ENCODE measurements at regions not wholly inside any gene's neighbourhood (a gene's known extent, or its start where the extent isn't known, plus 50 kb on each side); places are given as distances from the start of the nearest gene placed in this dataset.
"Not testable (repeated sequence)": the region's sequence is repeated elsewhere in the genome, so short reads cannot be mapped to it uniquely, and the experiment has no call there.

- no peak for DNase-seq
These were observed 530.6 kb upstream of the B3GAT1 start for GRCh38 chr11:134942681-134943080.

GRCh38 chr11:134941936-134942600 lies 530.0 kb upstream of the B3GAT1 start:
- DNase-seq = not testable (repeated sequence)

GRCh38 chr11:134941326-134941725 lies 529.3 kb upstream of the B3GAT1 start:
- DNase-seq = no peak

- DNase-seq = no peak
These were observed 528.5 kb upstream of the B3GAT1 start for GRCh38 chr11:134940441-134941126.

- no peak for DNase-seq
These were observed 527.9 kb upstream of the B3GAT1 start for GRCh38 chr11:134939905-134940304.

- no peak for DNase-seq
These were observed 527.0 kb upstream of the B3GAT1 start for GRCh38 chr11:134939031-134939430.

GRCh38 chr11:134938212-134938611 lies 526.2 kb upstream of the B3GAT1 start:
- DNase-seq = no peak

GRCh38 chr11:134937193-134937592 lies 525.2 kb upstream of the B3GAT1 start:
- DNase-seq = not testable (repeated sequence)

- DNase-seq = no peak
These were observed 520.7 kb upstream of the B3GAT1 start for GRCh38 chr11:134932761-134933160.

GRCh38 chr11:134925432-134925831 lies 513.4 kb upstream of the B3GAT1 start:
- DNase-seq = no peak

- DNase-seq = no peak
These were observed 511.4 kb upstream of the B3GAT1 start for GRCh38 chr11:134923441-134923840.

- DNase-seq = no peak
These were observed 509.9 kb upstream of the B3GAT1 start for GRCh38 chr11:134921938-134922337.

GRCh38 chr11:134920851-134921608 lies 509.0 kb upstream of the B3GAT1 start:
- DNase-seq = no peak

GRCh38 chr11:134916421-134917213 lies 504.6 kb upstream of the B3GAT1 start:
- DNase-seq = no peak

GRCh38 chr11:134915881-134916280 lies 503.8 kb upstream of the B3GAT1 start:
- no peak for DNase-seq

- DNase-seq = no peak
These were observed 503.2 kb upstream of the B3GAT1 start for GRCh38 chr11:134915212-134915611.

- DNase-seq = no peak
These were observed 502.1 kb upstream of the B3GAT1 start for GRCh38 chr11:134913999-134914590.

GRCh38 chr11:134913391-134913790 lies 501.3 kb upstream of the B3GAT1 start:
- no peak for DNase-seq

GRCh38 chr11:134911514-134912180 lies 499.6 kb upstream of the B3GAT1 start:
- DNase-seq = no peak

- DNase-seq = no peak
These were observed 496.5 kb upstream of the B3GAT1 start for GRCh38 chr11:134908583-134908982.

GRCh38 chr11:134907636-134908035 lies 495.6 kb upstream of the B3GAT1 start:
- no peak for DNase-seq

- DNase-seq = no peak
These were observed 494.4 kb upstream of the B3GAT1 start for GRCh38 chr11:134906356-134906955.

Measured in activated CD4-positive, alpha-beta T cell treated with anti-CD3 and anti-CD28 coated beads for 1 hour (primary cell).